Vagina (tissue), 2 donors: ENCODE measurements at regions not wholly inside any gene's neighbourhood (a gene's known extent, or its start where the extent isn't known, plus 50 kb on each side); places are given as distances from the start of the nearest gene placed in this dataset.
A peak's percentile ranks its signal among the peaks of the same experiment; 100 is the strongest.
"Not testable (repeated sequence)": the region's sequence is repeated elsewhere in the genome, so short reads cannot be mapped to it uniquely, and the experiment has no call there.

Experiments
- DNase-seq, 2 donors: peaks; one replicate each; pipeline ENCODE4 v3.0.0-alpha.2; 2017; ENCODE audit errors: extremely low spot score in 2 of 2
- H3K27ac ChIP-seq: fragments of 200-600 bp; sonication (generic); one replicate; pipeline ENCODE4 v1.5.1; 2019
- H3K27me3 ChIP-seq: fragments of 200-600 bp; sonication (generic); one replicate; pipeline ENCODE4 v1.5.1; 2019
- H3K36me3 ChIP-seq, 2 donors: fragments of 200-600 bp; sonication (generic); one replicate each; pipeline ENCODE4 v1.5.1; 2017 to 2019
- H3K4me1 ChIP-seq: fragments of 200-600 bp; sonication (generic); one replicate; pipeline ENCODE4 v1.5.1; 2019
- H3K4me3 ChIP-seq, 2 donors: fragments of 200-600 bp; sonication (generic); 1 replicate in 1 of 2; 2 replicates in 1 of 2; pipeline ENCODE4 v1.5.1; 2016 to 2019
- H3K9me3 ChIP-seq: fragments of 200-600 bp; sonication (generic); one replicate; pipeline ENCODE4 v1.5.1; 2019
- CTCF ChIP-seq, 3 experiments: fragments of 450-650 bp in 2 of 3; fragments of 200-600 bp in 1 of 3; sonication (generic) in 1 of 3; IDR thresholded peaks; one replicate each; pipeline ENCODE4 v1.5.1; 2017 to 2019; ENCODE audit warnings: antibody characterized with exemption in 3 of 3, mild to moderate bottlenecking in 2 of 3, moderate library complexity in 2 of 3
- POLR2A ChIP-seq, 2 donors: fragments of 450-650 bp; IDR thresholded peaks; one replicate each; pipeline ENCODE4 v1.6.1; 2017; ENCODE audit warnings: antibody characterized with exemption in 2 of 2, mild to moderate bottlenecking in 2 of 2, moderate library complexity in 2 of 2
- POLR2AphosphoS5 ChIP-seq, 2 donors: sonication (generic); formaldehyde crosslinking; IDR thresholded peaks; one replicate each; pipeline ENCODE4 v1.9.0; 2017; ENCODE audit warnings: antibody characterized with exemption in 2 of 2, mild to moderate bottlenecking in 2 of 2, low read depth in 1 of 2; ENCODE audit not compliant: insufficient read depth in 1 of 2
- intact Hi-C: fragments of 100-400 bp; cut with DNase I; formaldehyde crosslinking; loops from one replicate; pipeline ENCODE4 v1.15.1; 2023

GRCh38 chr15:28789401-28790114, 58.9 kb downstream of the GOLGA6L7 start:
- H3K27me3 ChIP-seq, intact Hi-C loops, H3K4me1 ChIP-seq, H3K9me3 ChIP-seq, H3K36me3 ChIP-seq, DNase-seq: not testable (repeated sequence)
- Histone ChIP-seq H3K27ac (peak overlapping the region; percentile 85), H3K4me3 (peak overlapping the region in 1 of 2 donors; percentile 38)

GRCh38 chr15:28788649-28789400, 59.6 kb downstream of the GOLGA6L7 start:
- Histone ChIP-seq H3K27ac (peak overlapping the region; percentile 85), H3K4me3 (peak overlapping the region; percentile 30 to 38)
- H3K36me3 ChIP-seq, DNase-seq, H3K4me1 ChIP-seq, H3K9me3 ChIP-seq, intact Hi-C loops, H3K27me3 ChIP-seq: not testable (repeated sequence)

DNA sequence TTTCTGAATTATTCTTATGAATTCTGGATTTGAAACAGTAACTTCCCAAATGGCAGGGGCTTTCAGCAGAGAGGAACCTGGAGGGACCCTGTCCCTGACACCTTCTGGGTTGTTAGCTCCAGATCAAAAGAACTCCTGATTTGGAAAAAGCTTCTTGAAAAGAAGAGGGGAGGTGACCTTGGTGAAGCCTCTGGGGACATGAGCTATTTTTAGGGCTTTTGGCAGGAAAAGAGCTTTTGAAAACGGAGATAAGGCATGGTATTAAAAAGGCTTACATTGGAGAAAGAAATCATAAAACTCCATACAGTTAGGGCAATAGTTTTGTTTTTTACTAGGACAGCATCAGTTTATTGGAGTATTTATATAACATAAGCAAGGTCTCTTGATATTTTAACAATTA, 60.3 kb downstream of the GOLGA6L7 start:
- H3K27me3 ChIP-seq, intact Hi-C loops, DNase-seq, H3K4me1 ChIP-seq, H3K36me3 ChIP-seq, H3K9me3 ChIP-seq: not testable (repeated sequence)
- H3K27ac ChIP-seq = peak overlapping the region; percentile 71
- H3K4me3 ChIP-seq = peak overlapping the region in 1 of 2 donors; percentile 37

DNA sequence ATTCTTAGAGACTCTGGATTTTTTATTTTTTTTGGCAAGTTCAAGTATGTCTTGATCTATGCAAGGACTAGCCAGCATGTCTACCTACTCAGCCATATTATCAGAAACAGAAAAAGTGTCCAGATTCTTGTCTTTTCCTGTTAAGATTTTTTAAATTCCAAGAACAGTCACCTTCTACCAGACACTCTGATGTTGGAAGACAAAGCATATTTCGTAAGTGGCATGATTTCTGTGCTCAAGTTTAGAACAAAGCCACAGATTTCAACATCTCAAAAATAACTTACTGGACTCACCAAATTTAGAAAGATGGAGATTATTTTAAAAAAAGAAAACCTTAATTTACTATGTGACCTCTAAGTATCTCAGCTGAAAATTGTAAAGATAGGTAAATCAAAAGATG, 61.9 kb downstream of the GOLGA6L7 start:
- Histone ChIP-seq H3K36me3 (no peaks in the 10 kb centered on the region), H3K27me3 (no peaks in the 10 kb centered on the region), H3K9me3 (no peaks in the 10 kb centered on the region), H3K4me1 (no peaks in the 10 kb centered on the region), H3K27ac (no peak overlapping the region), H3K4me3 (no peak overlapping the region)
- no peak for DNase-seq
- intact Hi-C loops = no loop called here
- TF ChIP-seq POLR2A (IDR thresholded peaks at IDR 0.05) (no peak), POLR2AphosphoS5 (IDR thresholded peaks at IDR 0.05; ENCODE audit: insufficient read depth in 1 of 2, low read depth in 1 of 2) (no peak), CTCF (IDR thresholded peaks at IDR 0.05) (no peak)

- H3K4me3 ChIP-seq, H3K4me1 ChIP-seq, intact Hi-C loops, H3K36me3 ChIP-seq, H3K27me3 ChIP-seq, H3K9me3 ChIP-seq: not testable (repeated sequence)
- peak in 1 of 2 donors; percentile 74 for DNase-seq
- peak overlapping the region; percentile 72 for H3K27ac ChIP-seq
These were observed 63.9 kb downstream of the GOLGA6L7 start for GRCh38 chr15:28784347-28785163.

DNA sequence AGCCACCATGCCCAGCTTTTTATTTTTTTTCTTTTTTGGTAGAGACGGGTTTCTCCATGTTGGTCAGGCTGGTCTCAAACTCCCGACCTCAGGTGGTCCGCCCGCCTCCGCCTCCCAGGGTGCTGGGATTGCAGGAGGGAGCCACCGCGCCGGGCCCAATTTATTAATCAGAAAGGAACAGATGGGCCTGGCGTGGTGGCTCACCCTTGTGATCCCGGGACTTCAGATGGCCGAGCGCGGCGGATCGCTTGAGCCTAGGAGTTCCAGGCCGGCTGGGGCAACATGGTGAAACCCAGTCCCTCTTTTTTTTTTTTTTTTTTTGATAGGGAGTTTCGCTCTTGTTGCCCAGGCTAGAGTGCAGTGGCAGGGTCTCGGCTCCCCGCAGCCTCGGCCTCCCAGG, 64.6 kb downstream of the GOLGA6L7 start:
- no peak for DNase-seq
- intact Hi-C loops = no loop called here
- H3K27ac ChIP-seq = no peak overlapping the region
- no peaks in the 10 kb centered on the region for H3K36me3 ChIP-seq
- no peaks in the 10 kb centered on the region for H3K4me1 ChIP-seq
- no peaks in the 10 kb centered on the region for H3K9me3 ChIP-seq
- no peaks in the 10 kb centered on the region for H3K27me3 ChIP-seq
- TF ChIP-seq CTCF (IDR thresholded peaks at IDR 0.05) (no peak), POLR2AphosphoS5 (IDR thresholded peaks at IDR 0.05; ENCODE audit: insufficient read depth in 1 of 2, low read depth in 1 of 2) (no peak), POLR2A (IDR thresholded peaks at IDR 0.05) (no peak)
- H3K4me3 ChIP-seq = no peak overlapping the region

- H3K9me3 ChIP-seq = no peaks in the 10 kb centered on the region
- H3K4me3 ChIP-seq = no peak overlapping the region
- no peaks in the 10 kb centered on the region for H3K36me3 ChIP-seq
- no peaks in the 10 kb centered on the region for H3K27me3 ChIP-seq
- DNase-seq = no peak
- no peak overlapping the region for H3K27ac ChIP-seq
- TF ChIP-seq POLR2AphosphoS5 (IDR thresholded peaks at IDR 0.05; ENCODE audit: insufficient read depth in 1 of 2, low read depth in 1 of 2) = no peak
- no peak for TF ChIP-seq CTCF (IDR thresholded peaks at IDR 0.05)
- no peak for TF ChIP-seq POLR2A (IDR thresholded peaks at IDR 0.05)
- intact Hi-C loops = no loop called here
- H3K4me1 ChIP-seq = no peaks in the 10 kb centered on the region
These were observed 65.0 kb downstream of the GOLGA6L7 start for GRCh38 chr15:28783466-28783865.

- H3K36me3 ChIP-seq, intact Hi-C loops, DNase-seq: not testable (repeated sequence)
These were observed 66.2 kb upstream of the GOLGA8M start for GRCh38 chr15:28778397-28778796.

DNA sequence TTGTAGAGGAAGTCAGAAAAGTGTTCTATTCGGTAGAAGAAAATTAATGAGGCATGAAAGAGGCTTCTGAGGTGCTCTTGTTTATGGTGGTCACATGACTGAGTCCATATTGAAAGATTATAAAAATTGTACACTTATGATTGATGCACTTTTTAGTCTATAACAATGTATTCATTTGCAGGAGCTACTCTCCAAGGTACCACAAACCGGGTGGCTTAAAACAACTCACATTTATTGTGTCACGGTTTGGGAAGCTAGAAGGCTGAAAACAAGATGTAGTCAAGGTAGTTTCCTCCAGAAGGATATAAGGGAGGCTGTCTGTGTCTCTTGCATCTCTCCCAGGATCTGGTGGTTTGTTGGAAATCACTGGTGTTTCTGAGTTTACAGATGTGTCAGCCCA, 60.6 kb upstream of the GOLGA8M start:
- DNase-seq, H3K27ac ChIP-seq, H3K4me1 ChIP-seq, H3K36me3 ChIP-seq, intact Hi-C loops, H3K9me3 ChIP-seq, H3K27me3 ChIP-seq, H3K4me3 ChIP-seq: not testable (repeated sequence)

More at GRCh38 chr15:28778397-28778796, 66.2 kb upstream of the GOLGA8M start:
- not testable (repeated sequence) for H3K4me1 ChIP-seq, H3K4me3 ChIP-seq, H3K9me3 ChIP-seq, H3K27me3 ChIP-seq, H3K27ac ChIP-seq
